H1 (cell line): ENCODE measurements at regions not wholly inside any gene's neighbourhood (a gene's known extent, or its start where the extent isn't known, plus 50 kb on each side); places are given as distances from the start of the nearest gene placed in this dataset.

ENCODE experiments used
- CTCF ChIA-PET: fragments of 300-600 bp; sonication (Branson Sonifier 250); formaldehyde crosslinking; loops from one replicate; lab custom pipeline; 2021; ENCODE audit not compliant: partially characterized antibody; lab: Charles Lee
- POLR2A ChIA-PET: fragments of 300-600 bp; sonication (Branson Sonifier 250); formaldehyde crosslinking; loops from one replicate; lab custom pipeline; 2021; ENCODE audit warnings: inconsistent platforms; ENCODE audit not compliant: partially characterized antibody; lab: Charles Lee
- DNase-seq, 2 experiments: peaks; one replicate each; pipeline versions ENCODE4 v3.0.0 to v3.0.0-alpha.2; 2010 to 2022; ENCODE audit warnings: low spot score in 2 of 2, low read depth in 1 of 2, mixed read lengths in 1 of 2
- FAIRE-seq: peaks from 2 replicates; lab custom pipeline; 2011; peaks lifted over from hg19 to GRCh38; lab: Jason Lieb, UNC
- H2AFZ ChIP-seq: 2 replicates; pipeline ENCODE4 v1.8.1; 2012; ENCODE audit warnings: low read length, inconsistent platforms
- H2AK5ac ChIP-seq: 2 replicates; pipeline ENCODE4 v1.6.1; 2013; ENCODE audit warnings: low read depth, low read length
- H2BK120ac ChIP-seq: replicated peaks from 2 replicates; pipeline ENCODE3; 2013; ENCODE audit warnings: low read depth, low read length, inconsistent platforms
- H2BK12ac ChIP-seq: 2 replicates; pipeline ENCODE4 v1.6.1; 2013; ENCODE audit warnings: low read depth, low read length
- H2BK15ac ChIP-seq: 2 replicates; pipeline ENCODE4 v1.6.1; 2013; ENCODE audit warnings: low read length
- H2BK20ac ChIP-seq: 2 replicates; pipeline ENCODE4 v1.6.1; 2013; ENCODE audit warnings: low read length
- H2BK5ac ChIP-seq: 2 replicates; pipeline ENCODE4 v1.6.1; 2013; ENCODE audit warnings: low read depth, low read length
- H3K14ac ChIP-seq: 2 replicates; pipeline ENCODE4 v1.6.1; 2013; ENCODE audit warnings: inconsistent platforms; ENCODE audit not compliant: insufficient read length
- H3K18ac ChIP-seq: 2 replicates; pipeline ENCODE4 v1.6.1; 2013; ENCODE audit warnings: low read length; ENCODE audit errors: extremely low read depth
- H3K23ac ChIP-seq: 2 replicates; pipeline ENCODE4 v1.6.1; 2013; ENCODE audit warnings: inconsistent platforms; ENCODE audit not compliant: insufficient read length
- H3K23me2 ChIP-seq: 2 replicates; pipeline ENCODE4 v1.6.1; 2013; ENCODE audit warnings: low read depth, low read length
- H3K27ac ChIP-seq: 2 replicates; pipeline ENCODE4 v1.6.1; 2011; ENCODE audit warnings: low read depth, low read length, inconsistent platforms
- H3K27me3 ChIP-seq, 4 experiments: replicated peaks in 1 of 4; 1 replicate in 1 of 4; 2 replicates in 3 of 4; pipeline versions ENCODE4 v1.6.1 to v1.8.1; 2011 to 2013; ENCODE audit warnings: low read length in 3 of 4, mild to moderate bottlenecking in 3 of 4, inconsistent platforms in 2 of 4, mixed read lengths in 2 of 4, moderate library complexity in 1 of 4; ENCODE audit not compliant: control insufficient read depth in 3 of 4, insufficient read depth in 3 of 4; ENCODE audit errors: extremely low read depth in 1 of 4
- H3K36me3 ChIP-seq, 4 experiments: 2 replicates each; pipeline versions ENCODE4 v1.6.1 to v1.8.1; 2011 to 2013; ENCODE audit warnings: mild to moderate bottlenecking in 4 of 4, low read length in 3 of 4, moderate library complexity in 2 of 4, control low read depth in 1 of 4, inconsistent platforms in 1 of 4; ENCODE audit not compliant: insufficient read depth in 4 of 4, control insufficient read depth in 2 of 4
- H3K4ac ChIP-seq: replicated peaks from 2 replicates; pipeline ENCODE3; 2013; ENCODE audit warnings: low read length, low read depth, mixed read lengths, inconsistent platforms; ENCODE audit not compliant: insufficient read length
- H3K4me1 ChIP-seq, 4 experiments: replicated peaks in 1 of 4; 1 replicate in 1 of 4; 2 replicates in 3 of 4; pipeline versions ENCODE4 v1.6.1 to v1.8.1; 2011 to 2013; ENCODE audit warnings: low read length in 3 of 4, inconsistent platforms in 2 of 4, mixed read lengths in 1 of 4; ENCODE audit not compliant: insufficient read depth in 4 of 4, control insufficient read depth in 3 of 4
- H3K4me2 ChIP-seq, 2 experiments: 2 replicates each; pipeline versions ENCODE4 v1.6.1 to v1.8.1; 2011 to 2013; ENCODE audit warnings: low read depth in 2 of 2, low read length in 2 of 2, control low read depth in 1 of 2, inconsistent platforms in 1 of 2, mild to moderate bottlenecking in 1 of 2; ENCODE audit not compliant: insufficient read depth in 1 of 2
- H3K4me3 ChIP-seq, 4 experiments: fragments of 200-600, 300-600 bp in 1 of 4; sonication (generic), shearing (Covaris generic), sonication (Bioruptor Twin) in 1 of 4; 2 replicates each; pipeline versions ENCODE4 v1.5.1 to v1.8.1; 2011 to 2016; ENCODE audit warnings: low read length in 4 of 4, low read depth in 3 of 4, control low read depth in 2 of 4, inconsistent platforms in 2 of 4, mild to moderate bottlenecking in 2 of 4, mixed read lengths in 1 of 4, moderate library complexity in 1 of 4; ENCODE audit not compliant: insufficient read depth in 2 of 4; ENCODE audit errors: extremely low read depth in 1 of 4
- H3K56ac ChIP-seq: replicated peaks from 2 replicates; pipeline ENCODE3; 2013; ENCODE audit warnings: low read depth, mild to moderate bottlenecking, mixed read lengths, low read length, inconsistent platforms; ENCODE audit not compliant: insufficient read length
- H3K79me1 ChIP-seq: 2 replicates; pipeline ENCODE4 v1.6.1; 2013; ENCODE audit warnings: low read depth, low read length, control low read depth
- H3K79me2 ChIP-seq, 2 experiments: 2 replicates each; pipeline versions ENCODE4 v1.6.1 to v1.8.1; 2012 to 2013; ENCODE audit warnings: low read length in 2 of 2, mild to moderate bottlenecking in 2 of 2, inconsistent platforms in 1 of 2; ENCODE audit not compliant: insufficient read depth in 2 of 2, control insufficient read depth in 1 of 2
- H3K9ac ChIP-seq, 4 experiments: replicated peaks in 1 of 4; 1 replicate in 1 of 4; 2 replicates in 3 of 4; pipeline versions ENCODE4 v1.6.1 to v1.8.1; 2011 to 2013; ENCODE audit warnings: low read depth in 3 of 4, low read length in 3 of 4, control low read depth in 2 of 4, mild to moderate bottlenecking in 2 of 4, moderate library complexity in 2 of 4, inconsistent platforms in 1 of 4; ENCODE audit errors: extremely low read depth in 1 of 4
- H3K9me3 ChIP-seq, 2 experiments: 2 replicates each; pipeline versions ENCODE4 v1.6.1 to v1.8.1; 2012 to 2013; ENCODE audit warnings: mild to moderate bottlenecking in 2 of 2, moderate library complexity in 2 of 2, control low read depth in 1 of 2, inconsistent platforms in 1 of 2, low read depth in 1 of 2, low read length in 1 of 2, mixed read lengths in 1 of 2; ENCODE audit not compliant: insufficient read depth in 2 of 2
- H4K20me1 ChIP-seq, 2 experiments: replicated peaks in 1 of 2; 2 replicates each; pipeline versions ENCODE3 to v1.8.1; 2011 to 2013; ENCODE audit warnings: inconsistent platforms in 2 of 2, low read length in 2 of 2, mild to moderate bottlenecking in 1 of 2; ENCODE audit not compliant: insufficient read depth in 2 of 2, control insufficient read depth in 1 of 2
- H4K5ac ChIP-seq: 2 replicates; pipeline ENCODE4 v1.6.1; 2013; ENCODE audit warnings: low read length, low read depth, mixed read lengths, inconsistent platforms; ENCODE audit not compliant: insufficient read length
- H4K8ac ChIP-seq: 2 replicates; pipeline ENCODE4 v1.8.0; 2013; ENCODE audit warnings: mild to moderate bottlenecking, moderate library complexity, low read length, inconsistent platforms; ENCODE audit not compliant: insufficient read depth; ENCODE audit errors: extremely low read depth
- H4K91ac ChIP-seq: replicated peaks from 2 replicates; pipeline ENCODE3; 2013; ENCODE audit warnings: low read length, mixed read lengths, inconsistent platforms; ENCODE audit not compliant: insufficient read length
- BRCA1 ChIP-seq: IDR thresholded peaks from 2 replicates; pipeline ENCODE4 v1.6.1; 2012; ENCODE audit warnings: low read depth, low read length, improper control_type of control experiment
- CEBPB ChIP-seq: IDR thresholded peaks from 2 replicates; pipeline ENCODE4 v1.6.1; 2012; ENCODE audit warnings: low read depth, low read length
- JUND ChIP-seq: IDR thresholded peaks from 2 replicates; pipeline ENCODE4 v1.6.1; 2011; ENCODE audit warnings: mild to moderate bottlenecking, improper control_type of control experiment, low read length
- NRF1 ChIP-seq: IDR thresholded peaks from 2 replicates; pipeline ENCODE4 v1.6.1; 2011; ENCODE audit warnings: mild to moderate bottlenecking, low read depth, low read length, improper control_type of control experiment
- POLR2A ChIP-seq, 2 experiments: IDR thresholded peaks; 1 replicate in 1 of 2; 2 replicates in 1 of 2; pipeline ENCODE4 v1.6.1; 2011; ENCODE audit warnings: low read depth in 2 of 2, low read length in 2 of 2, mild to moderate bottlenecking in 2 of 2; ENCODE audit errors: control extremely low read depth in 1 of 2
- SAP30 ChIP-seq: fragments of 300-600 bp; sonication (generic); IDR thresholded peaks from 2 replicates; pipeline ENCODE4 v1.7.1; 2012; ENCODE audit warnings: low read length, moderate library complexity, mild to moderate bottlenecking, inconsistent platforms; ENCODE audit not compliant: insufficient read depth, insufficient replicate concordance
- SP1 ChIP-seq: IDR thresholded peaks from 2 replicates; pipeline ENCODE4 v1.6.1; 2011; ENCODE audit warnings: low read depth, low read length
- WGBS, 2 experiments: shearing (Covaris generic) in 1 of 2; methylation state at CpG; one replicate each; pipeline versions ENCODE4 v1.1.6 to v1.1.7; 2013 to 2015; ENCODE audit warnings: low lambda C conversion rate in 2 of 2, mixed read lengths in 2 of 2, inconsistent platforms in 1 of 2, low coverage in 1 of 2, missing lambda C conversion rate in 1 of 2; ENCODE audit not compliant: insufficient replicate concordance in 2 of 2, insufficient coverage in 1 of 2, insufficient read length in 1 of 2; ENCODE audit errors: extremely low coverage in 1 of 2, missing lambda C conversion rate in 1 of 2; 5-methylcytosine and 5-hydroxymethylcytosine counted together

- Histone ChIP-seq H2BK5ac (no peak overlapping the region), H3K18ac (no peak overlapping the region), H4K91ac (no peak overlapping the region), H2BK120ac (no peak overlapping the region), H3K56ac (no peak overlapping the region), H3K79me1 (no peaks in the 10 kb centered on the region), H4K20me1 (no peaks in the 10 kb centered on the region), H2BK20ac (no peak overlapping the region), H2BK12ac (no peak overlapping the region), H3K23ac (no peak overlapping the region), H2BK15ac (no peak overlapping the region), H3K4me2 (no peak overlapping the region), H3K9ac (no peak overlapping the region), H3K4me3 (no peak overlapping the region), H3K79me2 (no peaks in the 10 kb centered on the region), H4K5ac (no peak overlapping the region), H3K9me3 (no peaks in the 10 kb centered on the region), H3K27me3 (no peaks in the 10 kb centered on the region), H4K8ac (no peak overlapping the region), H3K23me2 (no peaks in the 10 kb centered on the region), H3K36me3 (no peaks in the 10 kb centered on the region), H2AFZ (no peak overlapping the region), H3K4ac (no peak overlapping the region), H3K14ac (no peak overlapping the region), H3K27ac (no peak overlapping the region), H2AK5ac (no peak overlapping the region), H3K4me1 (peaks cover 0 to 3% (median 0%) of the 10 kb centered on the region in 4 experiments; a peak in 1 of 7 replicates)
- ChIA-PET CTCF (no interaction called here), POLR2A (no interaction called here)
- no peak for TF ChIP-seq NRF1
- TF ChIP-seq POLR2A (IDR thresholded peaks at IDR 0.05; ENCODE audit: control extremely low read depth in 1 of 2, low read depth in 2 of 2, low read length in 2 of 2): no peak
- no peak for TF ChIP-seq SP1
- no peak for TF ChIP-seq JUND
- TF ChIP-seq SAP30: no peak
- no peak for TF ChIP-seq CEBPB
- TF ChIP-seq BRCA1: no peak
- DNase-seq: no peak
- FAIRE-seq: no peak
- 85% methylated on average over 2 of the region's 2 CpGs; no CpG with 5 or more reads in 1 of the 2 experiments for WGBS, 2 experiments
Measured at GRCh38 chrX:22589845-22590244, 317.1 kb downstream of the CBLL2 start.
